ENCODE measurements at regions not wholly inside any gene's neighbourhood (a gene's known extent, or its start where the extent isn't known, plus 50 kb on each side); places are given as distances from the start of the nearest gene placed in this dataset.

DNA sequence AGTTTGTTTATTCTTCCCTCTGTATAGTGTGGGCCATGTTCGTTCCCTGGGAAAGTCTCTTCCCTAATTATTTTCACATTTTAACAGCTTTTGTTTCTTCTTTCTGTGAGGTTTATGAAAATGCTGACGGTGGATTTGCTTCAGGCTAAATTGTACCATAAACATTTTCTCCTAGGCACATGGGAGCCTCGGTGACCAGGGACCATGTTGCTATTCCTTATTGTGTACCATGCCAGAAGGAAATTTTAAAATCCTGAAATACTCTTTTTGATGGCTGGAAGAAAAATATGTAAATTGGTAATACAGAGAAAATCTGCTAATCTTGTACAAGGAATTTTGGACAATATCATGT is 230.1 kb upstream of the JUN start:
- peak overlapping the region in 1 of 4 experiments; percentile 18; a peak in 1 of 8 replicates for H3K4me3 ChIP-seq (ENCODE audit: extremely low read depth in 1 of 4, insufficient read depth in 2 of 4, low read depth in 3 of 4, low read length in 4 of 4)
- peak overlapping the region; percentile 44; the same call in 1 of the 2 replicates for H2AK5ac ChIP-seq (ENCODE audit: low read depth, low read length)
- peak overlapping the region; percentile 21 to 65; a peak in 3 of 4 replicates for H3K4me2 ChIP-seq (ENCODE audit: insufficient read depth in 1 of 2, low read depth in 2 of 2, low read length in 2 of 2)
- H4K5ac ChIP-seq (ENCODE audit: insufficient read length, low read depth, low read length): no peak overlapping the region
- no peak overlapping the region for H3K4ac ChIP-seq (replicated peaks; ENCODE audit: insufficient read length, low read depth, low read length)
- TF ChIP-seq KDM5A (IDR thresholded peaks at IDR 0.05; ENCODE audit: low read length): no peak
- TF ChIP-seq SP2 (IDR thresholded peaks at IDR 0.05; ENCODE audit: low read length): no peak
- TF ChIP-seq POLR2AphosphoS5 (IDR thresholded peaks at IDR 0.05; ENCODE audit: low read depth, low read length): no peak
- TF ChIP-seq BCL11A (IDR thresholded peaks at IDR 0.05; ENCODE audit: low read depth in 2 of 2, low read length in 2 of 2): no peak
- no peak for TF ChIP-seq ASH2L (IDR thresholded peaks at IDR 0.05; ENCODE audit: low read length)
- no peak for TF ChIP-seq EP300 (IDR thresholded peaks at IDR 0.05; ENCODE audit: borderline replicate concordance in 1 of 2, low read depth in 2 of 2, low read length in 2 of 2)
- no peak for TF ChIP-seq SAP30 (IDR thresholded peaks at IDR 0.05; ENCODE audit: insufficient read depth, insufficient replicate concordance, low read length)
- TF ChIP-seq CTBP2 (IDR thresholded peaks at IDR 0.05; ENCODE audit: borderline replicate concordance, insufficient read depth, insufficient read length, low read length): no peak
- no peak for TF ChIP-seq CBX8 (IDR thresholded peaks at IDR 0.05; ENCODE audit: borderline replicate concordance, low read depth, low read length)
- no peak for TF ChIP-seq TBP (IDR thresholded peaks at IDR 0.05; ENCODE audit: low read depth, low read length)
- no peak overlapping the region for H2BK15ac ChIP-seq (ENCODE audit: low read length)
- POLR2A ChIA-PET (ENCODE audit: partially characterized antibody): no interaction called here
- CTCF ChIA-PET (ENCODE audit: partially characterized antibody): interaction anchor here (1.0 to 1.3 kb wide), 2 partner anchors 18 to 746 kb away, joined by 3 read pairs; no protein-coding TSS in a partner anchor
- no peak overlapping the region for H2AFZ ChIP-seq (ENCODE audit: low read length)
- FAIRE-seq: no peak
- H3K79me1 ChIP-seq (ENCODE audit: low read depth, low read length): no peaks in the 10 kb centered on the region
- no peaks in the 10 kb centered on the region for H3K23me2 ChIP-seq (ENCODE audit: low read depth, low read length)
- 34% methylated on average over 3 of the region's 3 CpGs; no CpG with 5 or more reads in 1 of the 2 experiments for WGBS, 2 experiments (ENCODE audit: extremely low coverage in 1 of 2, insufficient coverage in 1 of 2, insufficient read length in 1 of 2, insufficient replicate concordance in 2 of 2, low coverage in 1 of 2, low lambda C conversion rate in 2 of 2, missing lambda C conversion rate in 1 of 2)
- 0 out of 2 replicates have a peak overlapping the region, but pooled peaks have one; percentile 68 for H2BK20ac ChIP-seq (ENCODE audit: low read length)
- H4K8ac ChIP-seq (ENCODE audit: extremely low read depth, insufficient read depth, low read length): no peak overlapping the region
- DNase-seq (ENCODE audit: low read depth in 1 of 2, low spot score in 2 of 2): no peak
- no peak overlapping the region; a peak in 1 of 7 replicates for H3K9ac ChIP-seq (replicated peaks in 1 of 4; ENCODE audit: extremely low read depth in 1 of 4, low read depth in 3 of 4, low read length in 3 of 4)
- H3K27ac ChIP-seq (ENCODE audit: low read depth, low read length): no peak overlapping the region
- no peaks in the 10 kb centered on the region for H3K79me2 ChIP-seq (ENCODE audit: control insufficient read depth in 1 of 2, insufficient read depth in 2 of 2, low read length in 2 of 2)
- H3K14ac ChIP-seq (ENCODE audit: insufficient read length): no peak overlapping the region
- H3K9me3 ChIP-seq (ENCODE audit: insufficient read depth in 2 of 2, low read depth in 1 of 2, low read length in 1 of 2): peaks cover 0 to 5% of the 10 kb centered on the region in 2 experiments; a peak in 1 of 4 replicates
- no peaks in the 10 kb centered on the region for H3K36me3 ChIP-seq (ENCODE audit: control insufficient read depth in 2 of 4, insufficient read depth in 4 of 4, low read length in 3 of 4)
- no peak overlapping the region for H3K56ac ChIP-seq (replicated peaks; ENCODE audit: insufficient read length, low read depth, low read length)
- peak overlapping the region; percentile 82 for H2BK12ac ChIP-seq (ENCODE audit: low read depth, low read length)
- no peak overlapping the region; the same call in 1 of the 2 replicates for H3K18ac ChIP-seq (ENCODE audit: extremely low read depth, low read length)
- peak overlapping the region; percentile 77; the same call in 1 of the 2 replicates for H2BK5ac ChIP-seq (ENCODE audit: low read depth, low read length)
- H2BK120ac ChIP-seq (replicated peaks; ENCODE audit: low read depth, low read length): peak overlapping the region; percentile 9
- H3K23ac ChIP-seq (ENCODE audit: insufficient read length): no peak overlapping the region
- no peaks in the 10 kb centered on the region for H4K20me1 ChIP-seq (replicated peaks in 1 of 2; ENCODE audit: control insufficient read depth in 1 of 2, insufficient read depth in 2 of 2, low read length in 2 of 2)
- no peak overlapping the region for H4K91ac ChIP-seq (replicated peaks; ENCODE audit: insufficient read length, low read length)
- no peaks in the 10 kb centered on the region; a peak in 1 of 7 replicates for H3K27me3 ChIP-seq (replicated peaks in 1 of 4; ENCODE audit: control insufficient read depth in 3 of 4, extremely low read depth in 1 of 4, insufficient read depth in 3 of 4, low read length in 3 of 4)
- H3K4me1 ChIP-seq (replicated peaks in 1 of 4; ENCODE audit: control insufficient read depth in 3 of 4, insufficient read depth in 4 of 4, low read length in 3 of 4): peaks cover 4 to 11% (median 9%) of the 10 kb centered on the region in 4 experiments

Data from H1 (cell line).